ENCODE measurements at regions not wholly inside any gene's neighbourhood (a gene's known extent, or its start where the extent isn't known, plus 50 kb on each side); places are given as distances from the start of the nearest gene placed in this dataset.
A peak's percentile ranks its signal among the peaks of the same experiment; 100 is the strongest.

- Histone ChIP-seq H3K36me3 (ENCODE audit: control insufficient read depth in 2 of 4, insufficient read depth in 4 of 4, low read length in 3 of 4) (no peaks in the 10 kb centered on the region), H3K79me1 (ENCODE audit: low read depth, low read length) (no peaks in the 10 kb centered on the region), H3K56ac (replicated peaks; ENCODE audit: insufficient read length, low read depth, low read length) (no peak overlapping the region), H3K4me3 (ENCODE audit: extremely low read depth in 1 of 4, insufficient read depth in 2 of 4, low read depth in 3 of 4, low read length in 4 of 4) (no peak overlapping the region), H4K20me1 (replicated peaks in 1 of 2; ENCODE audit: control insufficient read depth in 1 of 2, insufficient read depth in 2 of 2, low read length in 2 of 2) (no peaks in the 10 kb centered on the region), H4K8ac (ENCODE audit: extremely low read depth, insufficient read depth, low read length) (no peak overlapping the region), H3K27me3 (replicated peaks in 1 of 4; ENCODE audit: control insufficient read depth in 3 of 4, extremely low read depth in 1 of 4, insufficient read depth in 3 of 4, low read length in 3 of 4) (no peaks in the 10 kb centered on the region), H3K27ac (ENCODE audit: low read depth, low read length) (no peak overlapping the region), H3K4ac (replicated peaks; ENCODE audit: insufficient read length, low read depth, low read length) (no peak overlapping the region), H4K91ac (replicated peaks; ENCODE audit: insufficient read length, low read length) (no peak overlapping the region), H3K9ac (replicated peaks in 1 of 4; ENCODE audit: extremely low read depth in 1 of 4, low read depth in 3 of 4, low read length in 3 of 4) (peak overlapping the region in 1 of 4 experiments; percentile 34; a peak in 1 of 7 replicates), H3K23me2 (ENCODE audit: low read depth, low read length) (no peaks in the 10 kb centered on the region), H3K9me3 (ENCODE audit: insufficient read depth in 2 of 2, low read depth in 1 of 2, low read length in 1 of 2) (no peaks in the 10 kb centered on the region), H3K4me1 (replicated peaks in 1 of 4; ENCODE audit: control insufficient read depth in 3 of 4, insufficient read depth in 4 of 4, low read length in 3 of 4) (no peaks in the 10 kb centered on the region), H3K4me2 (ENCODE audit: insufficient read depth in 1 of 2, low read depth in 2 of 2, low read length in 2 of 2) (no peak overlapping the region), H3K23ac (ENCODE audit: insufficient read length) (no peak overlapping the region), H2BK120ac (replicated peaks; ENCODE audit: low read depth, low read length) (no peak overlapping the region), H3K14ac (ENCODE audit: insufficient read length) (no peak overlapping the region), H2BK20ac (ENCODE audit: low read length) (no peak overlapping the region), H3K18ac (ENCODE audit: extremely low read depth, low read length) (no peak overlapping the region), H4K5ac (ENCODE audit: insufficient read length, low read depth, low read length) (no peak overlapping the region), H3K79me2 (ENCODE audit: control insufficient read depth in 1 of 2, insufficient read depth in 2 of 2, low read length in 2 of 2) (no peaks in the 10 kb centered on the region), H2BK12ac (ENCODE audit: low read depth, low read length) (no peak overlapping the region), H2AK5ac (ENCODE audit: low read depth, low read length) (no peak overlapping the region), H2BK5ac (ENCODE audit: low read depth, low read length) (no peak overlapping the region), H2AFZ (ENCODE audit: low read length) (no peak overlapping the region), H2BK15ac (ENCODE audit: low read length) (no peak overlapping the region)
- no peak for FAIRE-seq
- no peak for DNase-seq (ENCODE audit: low read depth in 1 of 2, low spot score in 2 of 2)
- ChIA-PET POLR2A (ENCODE audit: partially characterized antibody) (no interaction called here), CTCF (ENCODE audit: partially characterized antibody) (interaction anchor here (0.6 kb wide), 1 partner anchor 12 kb away, joined by 3 read pairs; no protein-coding TSS in a partner anchor)
- WGBS, 2 experiments (ENCODE audit: extremely low coverage in 1 of 2, insufficient coverage in 1 of 2, insufficient read length in 1 of 2, insufficient replicate concordance in 2 of 2, low coverage in 1 of 2, low lambda C conversion rate in 2 of 2, missing lambda C conversion rate in 1 of 2): 90% methylated on average over 3 of the region's 3 CpGs; no CpG with 5 or more reads in 1 of the 2 experiments
- TF ChIP-seq POU5F1 (IDR thresholded peaks at IDR 0.05; ENCODE audit: low read depth, low read length) (no peak), KDM5A (IDR thresholded peaks at IDR 0.05; ENCODE audit: low read length) (no peak), BCL11A (IDR thresholded peaks at IDR 0.05; ENCODE audit: low read depth in 2 of 2, low read length in 2 of 2) (no peak), CEBPB (IDR thresholded peaks at IDR 0.05; ENCODE audit: low read depth, low read length) (no peak), BRCA1 (IDR thresholded peaks at IDR 0.05; ENCODE audit: low read depth, low read length) (no peak), NRF1 (IDR thresholded peaks at IDR 0.05; ENCODE audit: low read depth, low read length) (no peak), ZNF274 (IDR thresholded peaks at IDR 0.05; ENCODE audit: borderline replicate concordance, extremely low read depth, low read length) (no peak), KDM1A (IDR thresholded peaks at IDR 0.05; ENCODE audit: borderline replicate concordance, low read length) (no peak), SP1 (IDR thresholded peaks at IDR 0.05; ENCODE audit: low read depth, low read length) (no peak), EZH2 (IDR thresholded peaks at IDR 0.05; ENCODE audit: low read depth, low read length, severe bottlenecking) (no peak), SAP30 (IDR thresholded peaks at IDR 0.05; ENCODE audit: insufficient read depth, insufficient replicate concordance, low read length) (no peak), SP2 (IDR thresholded peaks at IDR 0.05; ENCODE audit: low read length) (no peak)
- TF ChIP-seq, protein P1, sequence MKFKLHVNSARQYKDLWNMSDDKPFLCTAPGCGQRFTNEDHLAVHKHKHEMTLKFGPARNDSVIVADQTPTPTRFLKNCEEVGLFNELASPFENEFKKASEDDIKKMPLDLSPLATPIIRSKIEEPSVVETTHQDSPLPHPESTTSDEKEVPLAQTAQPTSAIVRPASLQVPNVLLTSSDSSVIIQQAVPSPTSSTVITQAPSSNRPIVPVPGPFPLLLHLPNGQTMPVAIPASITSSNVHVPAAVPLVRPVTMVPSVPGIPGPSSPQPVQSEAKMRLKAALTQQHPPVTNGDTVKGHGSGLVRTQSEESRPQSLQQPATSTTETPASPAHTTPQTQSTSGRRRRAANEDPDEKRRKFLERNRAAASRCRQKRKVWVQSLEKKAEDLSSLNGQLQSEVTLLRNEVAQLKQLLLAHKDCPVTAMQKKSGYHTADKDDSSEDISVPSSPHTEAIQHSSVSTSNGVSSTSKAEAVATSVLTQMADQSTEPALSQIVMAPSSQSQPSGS (IDR thresholded peaks at IDR 0.05; ENCODE audit: low read length): no peak
Observed at GRCh38 chr2:192585418-192585817, 390.7 kb upstream of the TMEFF2 start.
